ENCODE measurements at regions not wholly inside any gene's neighbourhood (a gene's known extent, or its start where the extent isn't known, plus 50 kb on each side); places are given as distances from the start of the nearest gene placed in this dataset.

DNA sequence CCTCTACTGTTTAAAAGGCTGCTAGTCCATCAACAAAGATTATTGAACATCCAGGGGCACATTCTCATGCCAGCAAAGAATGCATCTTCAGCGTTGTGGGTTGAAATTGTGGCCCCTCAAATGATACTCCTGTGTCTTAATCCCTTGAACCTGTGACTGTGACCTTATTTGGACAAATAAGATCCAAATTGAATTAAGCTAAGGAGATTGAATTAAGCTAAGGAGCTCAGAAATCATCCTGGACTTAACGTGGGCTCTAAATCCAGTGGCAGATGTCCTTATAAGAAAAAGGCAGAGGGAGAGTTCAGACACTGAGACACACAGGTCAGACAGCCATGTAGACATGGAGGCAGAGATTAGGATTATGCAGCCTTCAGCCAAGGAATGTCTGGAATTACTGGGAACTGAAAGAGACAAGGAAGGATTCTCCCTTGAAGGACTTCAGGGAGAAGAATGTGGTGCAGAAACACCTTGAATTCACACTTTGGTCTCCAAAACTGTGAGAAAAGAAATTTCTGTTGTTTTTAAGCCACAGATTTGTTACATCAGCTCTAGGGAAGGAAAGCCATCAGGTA, 57.3 kb upstream of the SLC24A5 start:
- ATAC-seq (ENCODE audit: low FRiP score) (no peak), DNase-seq (ENCODE audit: low spot score) (no peak)
- TF ChIP-seq, protein P1, sequence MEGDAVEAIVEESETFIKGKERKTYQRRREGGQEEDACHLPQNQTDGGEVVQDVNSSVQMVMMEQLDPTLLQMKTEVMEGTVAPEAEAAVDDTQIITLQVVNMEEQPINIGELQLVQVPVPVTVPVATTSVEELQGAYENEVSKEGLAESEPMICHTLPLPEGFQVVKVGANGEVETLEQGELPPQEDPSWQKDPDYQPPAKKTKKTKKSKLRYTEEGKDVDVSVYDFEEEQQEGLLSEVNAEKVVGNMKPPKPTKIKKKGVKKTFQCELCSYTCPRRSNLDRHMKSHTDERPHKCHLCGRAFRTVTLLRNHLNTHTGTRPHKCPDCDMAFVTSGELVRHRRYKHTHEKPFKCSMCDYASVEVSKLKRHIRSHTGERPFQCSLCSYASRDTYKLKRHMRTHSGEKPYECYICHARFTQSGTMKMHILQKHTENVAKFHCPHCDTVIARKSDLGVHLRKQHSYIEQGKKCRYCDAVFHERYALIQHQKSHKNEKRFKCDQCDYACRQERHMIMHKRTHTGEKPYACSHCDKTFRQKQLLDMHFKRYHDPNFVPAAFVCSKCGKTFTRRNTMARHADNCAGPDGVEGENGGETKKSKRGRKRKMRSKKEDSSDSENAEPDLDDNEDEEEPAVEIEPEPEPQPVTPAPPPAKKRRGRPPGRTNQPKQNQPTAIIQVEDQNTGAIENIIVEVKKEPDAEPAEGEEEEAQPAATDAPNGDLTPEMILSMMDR (IDR thresholded peaks at IDR 0.05) = no peak

DNA sequence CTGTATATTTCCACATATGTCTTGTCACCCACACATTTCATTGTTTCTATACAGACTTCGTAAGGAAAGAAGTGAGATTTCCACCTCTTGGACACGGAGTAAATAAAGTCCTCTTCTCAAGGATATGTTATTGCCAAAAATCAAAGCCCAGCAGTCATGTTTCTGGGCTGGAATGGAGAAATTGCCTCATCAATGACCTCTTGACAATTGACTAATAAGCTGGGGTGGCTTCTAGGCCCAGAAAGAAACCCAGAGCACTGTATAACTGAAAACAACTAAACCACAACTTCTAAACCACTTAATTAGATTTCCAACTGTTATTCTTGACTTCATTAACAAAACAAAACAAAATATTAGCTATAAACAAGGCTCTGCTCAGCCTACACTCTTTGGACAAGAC, 56.4 kb upstream of the SLC24A5 start:
- ATAC-seq (ENCODE audit: low FRiP score) (no peak), DNase-seq (ENCODE audit: low spot score) (no peak)
- TF ChIP-seq, protein P1 (IDR thresholded peaks at IDR 0.05) = no peak

DNA sequence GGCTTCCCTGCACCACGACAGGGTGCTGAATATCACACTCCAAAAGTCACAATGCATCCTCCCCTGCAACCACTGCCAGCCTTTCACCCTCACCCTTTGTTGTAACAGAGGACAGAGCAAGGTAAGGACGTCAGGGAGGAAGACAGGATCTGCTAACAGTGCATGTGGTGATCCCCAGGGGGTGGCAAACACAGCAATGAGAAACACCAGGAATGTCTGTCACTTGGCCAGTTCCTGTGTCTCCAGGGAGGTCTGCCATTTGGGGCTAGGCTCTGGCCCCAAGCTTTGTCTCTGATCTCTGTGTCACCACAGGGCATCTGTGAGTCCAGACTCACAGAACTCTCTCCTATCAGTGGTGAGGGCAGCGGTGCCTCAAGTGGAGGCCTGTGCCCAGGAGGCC, 54.3 kb upstream of the SLC24A5 start:
- DNase-seq (ENCODE audit: low spot score) (no peak), ATAC-seq (ENCODE audit: low FRiP score) (no peak)
- TF ChIP-seq, protein P1 (IDR thresholded peaks at IDR 0.05) = no peak
